Right lobe of liver (tissue), 6 donors: ENCODE measurements at regions not wholly inside any gene's neighbourhood (a gene's known extent, or its start where the extent isn't known, plus 50 kb on each side); places are given as distances from the start of the nearest gene placed in this dataset.
A peak's percentile ranks its signal among the peaks of the same experiment; 100 is the strongest.

Experiments
- ATAC-seq, 4 donors: fragments of 200-7000 bp; cut with Tn5 transposase; one replicate each; pipeline ENCODE4 v1.9.1; 2020; ENCODE audit warnings: mild to moderate bottlenecking in 4 of 4, moderate library complexity in 4 of 4
- DNase-seq, 3 donors: peaks; one replicate each; pipeline ENCODE4 v3.0.0-alpha.2; 2020
- H3K27ac ChIP-seq, 3 donors: fragments of 200-600 bp; one replicate each; pipeline ENCODE4 v1.8.0; 2022
- H3K27me3 ChIP-seq, 2 donors: fragments of 200-600 bp; one replicate each; pipeline ENCODE4 v1.8.0; 2022
- H3K36me3 ChIP-seq, 4 donors: fragments of 200-600 bp; sonication (generic) in 1 of 4; one replicate each; pipeline versions ENCODE4 v1.5.1 to v1.8.0; 2017 to 2022; ENCODE audit warnings: control low read depth in 1 of 4
- H3K4me1 ChIP-seq, 4 donors: fragments of 200-600 bp; sonication (generic) in 1 of 4; one replicate each; pipeline versions ENCODE4 v1.5.1 to v1.8.0; 2017 to 2022; ENCODE audit warnings: control low read depth in 1 of 4
- H3K4me3 ChIP-seq, 3 donors: fragments of 200-600 bp; one replicate each; pipeline ENCODE4 v1.8.0; 2022
- H3K9me3 ChIP-seq, 4 donors: fragments of 200-600 bp; sonication (generic) in 1 of 4; one replicate each; pipeline versions ENCODE4 v1.5.1 to v1.8.0; 2017 to 2022; ENCODE audit warnings: control low read depth in 1 of 4
- POLR2A ChIP-seq: fragments of 450-650 bp; IDR thresholded peaks from one replicate; pipeline ENCODE4 v1.6.1; 2017; ENCODE audit warnings: antibody characterized with exemption, mild to moderate bottlenecking
- WGBS: methylation state at CpG from one replicate; pipeline ENCODE4 v1.1.6; 2018; ENCODE audit warnings: low coverage, low lambda C conversion rate; ENCODE audit not compliant: insufficient coverage; ENCODE audit errors: missing lambda C conversion rate; 5-methylcytosine and 5-hydroxymethylcytosine counted together
- intact Hi-C, 2 donors: fragments of 100-400 bp; cut with DNase I; formaldehyde crosslinking; loops; one replicate each; pipeline versions ENCODE4 v1.11.2 to v1.14.1; 2022
- TF ChIP-seq, protein P1 (sequence below), 4 donors: fragments of 200-600 bp in 3 of 4; fragments of 450-650 bp in 1 of 4; IDR thresholded peaks; one replicate each; pipeline versions ENCODE4 v1.5.1 to v1.8.0; 2016 to 2022; ENCODE audit warnings: antibody characterized with exemption in 4 of 4, mild to moderate bottlenecking in 2 of 4
- donor health status: DM: no; HTN: yes; CAD: no.
- donor health status: DM: no; HTN: no; CAD: no.
- donor health status: DM: no; HTN: no; CAD: no.
- donor health status: DM: no; HTN: yes; CAD: no.
- donor health status: DM: no; HTN: yes; CAD: no.

- H3K27ac ChIP-seq, result no peak overlapping the region
- no peak for DNase-seq
Measured at GRCh38 chr5:32505756-32506155, 61.2 kb upstream of the ZFR start.

DNA sequence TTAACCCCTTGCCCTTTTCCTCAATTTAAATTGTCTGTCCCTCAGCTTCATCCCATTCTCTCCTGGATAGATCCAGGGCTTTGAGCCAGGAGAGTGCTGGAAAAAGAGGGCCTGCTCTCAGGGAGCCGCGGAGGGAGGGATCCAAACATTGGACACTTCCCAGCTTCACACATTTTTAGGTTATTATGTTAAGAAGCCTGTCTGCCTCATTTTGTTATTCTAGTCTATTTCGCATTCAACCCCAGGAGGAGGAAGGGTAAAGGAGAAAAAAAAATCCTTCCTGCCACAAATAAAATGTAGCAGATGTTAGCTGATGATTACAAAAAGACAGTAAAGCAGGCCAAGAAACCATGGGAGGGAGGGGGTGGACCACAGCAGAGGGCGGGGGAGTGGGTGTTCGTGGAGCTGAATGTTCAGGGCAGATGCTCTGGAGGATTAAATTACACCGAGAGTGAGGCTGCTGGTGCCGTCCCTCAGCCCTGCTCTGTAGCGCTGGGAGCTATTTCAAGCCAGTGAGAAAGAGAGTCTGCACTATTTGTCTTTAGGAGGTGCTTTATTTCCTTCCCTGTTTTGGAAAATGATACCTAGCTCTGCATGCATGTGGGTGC lies 60.6 kb upstream of the ZFR start:
- Histone ChIP-seq H3K36me3 (no peaks in the 10 kb centered on the region), H3K4me3 (no peak overlapping the region), H3K27me3 (no peaks in the 10 kb centered on the region), H3K27ac (no peak overlapping the region), H3K4me1 (no peaks in the 10 kb centered on the region), H3K9me3 (no peaks in the 10 kb centered on the region)
- ATAC-seq, result peak in 2 of 4 donors; percentile 43 to 60
- WGBS, result 43% methylated on average over 8 of the region's 8 CpGs
- no peak for DNase-seq
- intact Hi-C loops, result no loop called here
- TF ChIP-seq, protein P1, sequence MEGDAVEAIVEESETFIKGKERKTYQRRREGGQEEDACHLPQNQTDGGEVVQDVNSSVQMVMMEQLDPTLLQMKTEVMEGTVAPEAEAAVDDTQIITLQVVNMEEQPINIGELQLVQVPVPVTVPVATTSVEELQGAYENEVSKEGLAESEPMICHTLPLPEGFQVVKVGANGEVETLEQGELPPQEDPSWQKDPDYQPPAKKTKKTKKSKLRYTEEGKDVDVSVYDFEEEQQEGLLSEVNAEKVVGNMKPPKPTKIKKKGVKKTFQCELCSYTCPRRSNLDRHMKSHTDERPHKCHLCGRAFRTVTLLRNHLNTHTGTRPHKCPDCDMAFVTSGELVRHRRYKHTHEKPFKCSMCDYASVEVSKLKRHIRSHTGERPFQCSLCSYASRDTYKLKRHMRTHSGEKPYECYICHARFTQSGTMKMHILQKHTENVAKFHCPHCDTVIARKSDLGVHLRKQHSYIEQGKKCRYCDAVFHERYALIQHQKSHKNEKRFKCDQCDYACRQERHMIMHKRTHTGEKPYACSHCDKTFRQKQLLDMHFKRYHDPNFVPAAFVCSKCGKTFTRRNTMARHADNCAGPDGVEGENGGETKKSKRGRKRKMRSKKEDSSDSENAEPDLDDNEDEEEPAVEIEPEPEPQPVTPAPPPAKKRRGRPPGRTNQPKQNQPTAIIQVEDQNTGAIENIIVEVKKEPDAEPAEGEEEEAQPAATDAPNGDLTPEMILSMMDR (IDR thresholded peaks at IDR 0.05), result no peak
- no peak for TF ChIP-seq POLR2A

More at GRCh38 chr5:32505756-32506155, 61.2 kb upstream of the ZFR start:
- intact Hi-C loops, result no loop called here
- no peak for ATAC-seq
- Histone ChIP-seq H3K4me1 (no peaks in the 10 kb centered on the region), H3K36me3 (no peaks in the 10 kb centered on the region), H3K4me3 (no peak overlapping the region), H3K27me3 (no peaks in the 10 kb centered on the region), H3K9me3 (no peaks in the 10 kb centered on the region)
- 27% methylated on average over 2 of the region's 2 CpGs for WGBS
- TF ChIP-seq, protein P1 (IDR thresholded peaks at IDR 0.05), result no peak

GRCh38 chr5:32504329-32504988 lies 59.9 kb upstream of the ZFR start:
- WGBS, result 32% methylated on average over 8 of the region's 8 CpGs
- Histone ChIP-seq H3K4me1 (no peaks in the 10 kb centered on the region), H3K36me3 (no peaks in the 10 kb centered on the region), H3K27me3 (no peaks in the 10 kb centered on the region), H3K4me3 (no peak overlapping the region), H3K9me3 (no peaks in the 10 kb centered on the region), H3K27ac (no peak overlapping the region)
- intact Hi-C loops, result no loop called here
- DNase-seq (no peak), ATAC-seq (no peak)
- TF ChIP-seq, protein P1 (IDR thresholded peaks at IDR 0.05), result no peak
- no peak for TF ChIP-seq POLR2A

DNA sequence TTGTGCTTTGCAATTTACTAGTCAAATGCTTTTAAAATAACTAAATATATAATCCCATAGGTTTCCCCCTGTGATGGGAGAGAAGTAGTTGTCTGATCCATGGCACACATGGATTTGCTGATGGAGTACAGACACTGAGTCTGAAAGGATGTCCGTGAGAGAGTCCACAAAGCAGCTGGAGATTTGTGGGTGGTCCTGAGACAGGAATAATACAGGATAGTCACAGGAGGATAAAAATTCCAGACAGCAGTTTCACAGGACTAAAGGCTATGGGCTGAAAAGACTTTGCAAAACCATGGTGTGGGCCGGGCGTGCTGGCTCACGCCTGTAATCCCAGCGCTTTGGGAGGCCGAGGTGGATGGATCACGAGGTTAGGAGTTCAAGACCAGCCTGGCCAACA lies 58.7 kb upstream of the ZFR start:
- 85% methylated on average over 1 of the region's 7 CpGs for WGBS

More for the DNA sequence above, 58.7 kb upstream of the ZFR start:
- no peak for ATAC-seq
- H3K27ac ChIP-seq, result no peak overlapping the region
- no peaks in the 10 kb centered on the region for H3K4me1 ChIP-seq
- H3K9me3 ChIP-seq, result no peaks in the 10 kb centered on the region
- H3K27me3 ChIP-seq, result no peaks in the 10 kb centered on the region
- TF ChIP-seq, protein P1 (IDR thresholded peaks at IDR 0.05), result no peak
- TF ChIP-seq POLR2A, result no peak
- intact Hi-C loops, result no loop called here
- no peak overlapping the region for H3K4me3 ChIP-seq
- DNase-seq, result no peak
- no peaks in the 10 kb centered on the region for H3K36me3 ChIP-seq
